IPS-18c (cell line): ENCODE measurements at regions not wholly inside any gene's neighbourhood (a gene's known extent, or its start where the extent isn't known, plus 50 kb on each side); places are given as distances from the start of the nearest gene placed in this dataset.
A peak's percentile ranks its signal among the peaks of the same experiment; 100 is the strongest.

Experiments used
- H3K4me3 ChIP-seq: 2 replicates; pipeline ENCODE4 v1.7.0; 2013; ENCODE audit warnings: low read depth, mild to moderate bottlenecking, low read length, moderate library complexity; ENCODE audit not compliant: insufficient read depth
- H3K9me3 ChIP-seq: one replicate; pipeline ENCODE4 v1.6.1; 2013; ENCODE audit warnings: mild to moderate bottlenecking, low read length, moderate library complexity; ENCODE audit not compliant: control insufficient read depth, insufficient read depth

DNA sequence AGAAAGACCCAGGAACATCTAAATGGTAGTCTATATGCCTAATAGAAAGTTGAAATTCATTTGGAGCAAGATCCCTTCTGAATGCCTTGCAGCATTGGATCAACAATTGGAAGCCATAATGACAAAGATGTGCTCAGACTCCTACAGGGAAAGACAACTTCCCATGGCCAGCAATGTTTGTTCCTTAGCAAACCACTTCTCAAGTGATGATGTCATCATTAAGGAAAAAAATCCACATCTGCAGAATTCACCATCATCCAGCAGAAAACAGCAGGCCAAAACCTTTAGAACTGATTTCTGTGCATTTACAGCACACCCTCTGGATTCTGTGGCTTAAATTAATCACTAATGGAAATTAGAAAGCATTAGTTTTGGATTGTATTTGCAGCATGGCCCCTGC lies 82.4 kb upstream of the ZIC3 start:
- H3K4me3 ChIP-seq = no peak overlapping the region

DNA sequence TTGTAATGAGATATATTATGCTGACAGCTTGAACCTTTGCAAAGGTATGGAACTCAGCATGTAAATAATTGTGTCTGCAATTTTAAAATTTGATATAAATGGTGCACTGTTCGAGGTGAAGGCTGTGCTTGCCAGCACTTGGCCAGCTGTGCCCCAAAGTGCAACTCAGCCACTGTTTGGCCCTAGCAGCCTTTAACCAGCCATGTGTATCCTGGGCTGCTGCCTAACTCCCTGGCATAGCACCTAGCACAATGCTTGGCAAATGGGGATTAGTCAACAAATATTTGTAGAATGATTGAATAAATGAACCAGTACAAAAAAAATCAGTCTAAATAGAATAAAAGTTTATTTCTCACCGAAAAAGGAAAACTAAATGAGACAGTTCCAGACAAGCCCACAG lies 83.8 kb upstream of the ZIC3 start:
- H3K4me3 ChIP-seq = no peak overlapping the region
- peaks cover 3% of the 10 kb centered on the region for H3K9me3 ChIP-seq

More for the DNA sequence above, 82.4 kb upstream of the ZIC3 start:
- peaks cover 3% of the 10 kb centered on the region for H3K9me3 ChIP-seq

GRCh38 chrX:137479386-137479785 lies 86.5 kb upstream of the ZIC3 start:
- Histone ChIP-seq H3K4me3 (no peak overlapping the region), H3K9me3 (peaks cover 3% of the 10 kb centered on the region)

DNA sequence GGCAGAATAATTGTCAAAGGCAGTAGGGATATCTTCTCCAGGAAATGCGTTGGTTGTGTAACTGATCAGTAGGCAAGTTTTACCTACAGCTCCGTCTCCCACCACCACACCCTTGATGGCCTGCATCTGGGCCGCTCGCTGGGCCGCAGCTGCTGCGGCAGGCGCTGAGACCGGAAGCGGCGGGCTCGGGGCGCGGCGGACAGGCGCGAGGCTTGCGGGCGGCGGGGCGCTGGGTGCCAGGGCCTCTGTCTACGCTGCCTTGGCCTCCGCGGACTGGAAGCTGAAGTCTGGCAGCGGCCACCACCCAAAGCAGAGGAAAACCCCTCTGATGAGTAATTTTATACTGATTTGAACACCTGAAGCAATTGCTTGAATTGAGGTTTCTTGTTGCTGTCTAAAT lies 124.2 kb upstream of the ZIC3 start:
- no peak overlapping the region for H3K4me3 ChIP-seq
- no peaks in the 10 kb centered on the region for H3K9me3 ChIP-seq

DNA sequence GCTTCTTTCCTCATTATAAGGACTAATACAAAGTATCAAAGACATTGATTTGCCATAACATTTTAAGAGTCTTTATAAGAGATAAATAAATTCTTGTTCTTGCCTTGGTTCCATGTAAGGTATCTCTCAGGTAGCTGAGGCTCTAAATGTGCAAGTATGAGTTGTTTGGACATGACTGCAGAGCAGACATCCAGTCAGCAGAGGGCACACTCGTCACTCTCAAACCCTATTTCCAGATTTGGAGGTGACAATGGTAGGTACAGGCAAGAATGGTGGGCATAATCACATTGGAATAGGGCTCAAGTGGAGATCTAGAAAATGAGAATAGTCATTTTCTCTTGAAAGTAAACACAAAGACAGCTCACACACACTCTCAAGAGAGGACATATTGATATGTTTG lies 133.3 kb upstream of the ZIC3 start:
- H3K9me3 ChIP-seq = peaks cover 11% of the 10 kb centered on the region
- no peak overlapping the region for H3K4me3 ChIP-seq

GRCh38 chrX:137431693-137432488 lies 134.0 kb upstream of the ZIC3 start:
- Histone ChIP-seq H3K4me3 (no peak overlapping the region), H3K9me3 (peaks cover 11% of the 10 kb centered on the region)

- Histone ChIP-seq H3K4me3 (no peak overlapping the region; the same call in 1 of the 2 replicates), H3K9me3 (peaks cover 11% of the 10 kb centered on the region)
These were observed 134.9 kb upstream of the ZIC3 start for GRCh38 chrX:137430984-137431475.

GRCh38 chrX:137430301-137430700 lies 135.6 kb upstream of the ZIC3 start:
- Histone ChIP-seq H3K4me3 (peak overlapping the region; percentile 52; the same call in 1 of the 2 replicates), H3K9me3 (peaks cover 9% of the 10 kb centered on the region)

DNA sequence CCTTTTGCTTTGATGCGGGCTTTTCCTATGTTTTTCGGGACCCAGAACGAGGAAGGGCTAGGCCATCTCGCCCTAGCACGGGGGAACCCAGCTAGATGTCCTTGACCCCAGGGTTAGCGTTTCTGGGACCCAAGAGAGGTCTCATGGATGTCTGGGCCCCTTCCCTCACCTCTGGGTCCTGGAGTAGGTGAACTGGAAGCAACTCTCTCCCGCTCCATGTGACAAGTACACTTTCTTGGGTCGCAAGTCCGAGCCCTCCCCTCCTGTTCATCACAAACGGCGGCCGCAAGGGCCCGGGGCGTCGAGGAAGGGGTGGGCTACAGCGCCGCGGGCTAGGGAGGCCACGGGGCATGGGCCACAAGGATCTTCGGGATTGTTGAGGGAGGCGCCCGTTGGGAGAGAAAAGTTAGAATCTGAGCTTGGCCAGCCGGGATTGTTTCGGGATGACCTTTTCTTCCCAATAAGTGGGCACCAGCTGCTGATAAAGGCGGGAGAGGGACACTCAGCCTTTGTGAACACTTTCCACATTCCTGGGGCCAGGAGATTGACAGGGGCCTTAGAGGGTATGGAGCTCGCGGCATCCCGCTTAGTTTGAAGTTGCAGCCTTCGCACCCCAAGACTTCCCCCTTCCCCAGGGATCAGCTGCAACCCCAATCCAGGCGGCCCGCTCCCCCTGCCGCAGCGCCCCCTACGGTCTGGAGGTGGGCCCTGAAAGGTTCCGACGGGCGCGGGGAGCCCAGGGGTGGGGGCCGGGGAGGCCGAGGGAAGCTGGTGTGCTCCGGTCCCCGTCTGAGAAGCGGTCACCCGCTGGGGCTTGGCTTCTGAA lies 136.9 kb upstream of the ZIC3 start:
- H3K4me3 ChIP-seq = peak overlapping the region; percentile 52
- peaks cover 9% of the 10 kb centered on the region for H3K9me3 ChIP-seq

DNA sequence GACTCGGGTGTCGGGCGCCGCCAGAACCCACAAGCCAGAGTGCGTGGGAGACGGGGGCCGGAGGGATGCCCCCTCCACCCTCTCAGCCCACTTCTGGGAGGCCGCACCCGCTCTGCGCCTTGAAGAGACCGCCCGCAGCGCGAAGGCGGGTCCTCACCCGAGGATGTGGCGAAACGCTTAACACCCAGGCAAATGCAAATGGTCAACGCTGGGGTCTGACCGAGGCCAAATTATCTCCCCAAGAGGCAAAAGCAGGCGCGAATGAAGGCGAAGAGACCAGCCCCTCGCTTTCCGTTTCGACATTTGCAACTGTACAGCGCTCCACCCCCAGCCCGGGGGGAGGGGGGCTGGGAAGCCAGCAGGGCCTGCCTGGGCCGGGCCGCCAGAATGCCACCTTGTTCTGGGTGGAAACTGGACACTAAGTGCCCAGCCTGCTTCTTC lies 137.7 kb upstream of the ZIC3 start:
- H3K4me3 ChIP-seq = peak overlapping the region; percentile 52
- H3K9me3 ChIP-seq = peaks cover 6% of the 10 kb centered on the region

DNA sequence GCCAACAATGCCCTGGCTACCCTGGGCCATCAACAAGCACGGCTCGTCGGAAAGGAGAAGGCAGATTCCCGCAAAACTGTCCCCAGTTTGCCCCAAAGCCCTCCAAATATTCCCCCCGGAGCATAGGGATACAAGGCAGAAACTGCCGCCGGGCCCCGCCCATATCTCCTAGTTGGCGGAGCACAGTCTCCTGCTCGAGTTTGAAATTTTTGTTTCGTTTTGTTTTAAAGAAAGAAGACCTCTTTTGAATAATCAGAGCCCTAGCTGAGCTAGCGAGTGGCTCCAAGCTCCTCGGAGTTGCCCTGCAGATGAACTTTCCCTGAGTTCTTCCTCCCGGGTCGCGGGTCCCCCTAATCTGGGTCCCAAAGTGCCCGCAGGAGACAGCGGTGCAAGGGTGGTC lies 138.1 kb upstream of the ZIC3 start:
- peak overlapping the region; percentile 52 for H3K4me3 ChIP-seq

DNA sequence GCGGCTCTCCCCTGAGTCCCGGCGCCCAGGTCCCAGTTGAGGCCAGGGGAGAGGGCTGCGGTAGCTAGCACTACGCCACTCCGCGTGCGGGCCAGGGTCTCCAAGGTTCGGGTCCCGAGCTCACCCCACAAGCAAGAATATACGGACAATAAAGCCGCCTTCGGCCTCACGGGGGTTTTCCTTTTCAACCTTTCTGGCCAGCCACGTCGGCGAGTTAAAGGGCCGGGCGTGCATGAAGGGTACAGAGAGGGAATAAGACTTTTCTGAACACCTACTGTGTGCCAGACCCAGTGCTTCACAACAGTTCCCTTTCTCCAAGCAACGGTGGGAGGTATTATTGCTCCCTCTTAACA lies 138.5 kb upstream of the ZIC3 start:
- peak overlapping the region; percentile 52 for H3K4me3 ChIP-seq

More for the DNA sequence above, 138.1 kb upstream of the ZIC3 start:
- peaks cover 5% of the 10 kb centered on the region for H3K9me3 ChIP-seq

GRCh38 chrX:137426695-137427425 lies 139.1 kb upstream of the ZIC3 start:
- Histone ChIP-seq H3K4me3 (peak overlapping the region; percentile 52; the same call in 1 of the 2 replicates), H3K9me3 (peaks cover 5% of the 10 kb centered on the region)

More for the DNA sequence above, 138.5 kb upstream of the ZIC3 start:
- H3K9me3 ChIP-seq = peaks cover 5% of the 10 kb centered on the region

GRCh38 chrX:137425986-137426385 lies 139.9 kb upstream of the ZIC3 start:
- peaks cover 5% of the 10 kb centered on the region for H3K9me3 ChIP-seq

DNA sequence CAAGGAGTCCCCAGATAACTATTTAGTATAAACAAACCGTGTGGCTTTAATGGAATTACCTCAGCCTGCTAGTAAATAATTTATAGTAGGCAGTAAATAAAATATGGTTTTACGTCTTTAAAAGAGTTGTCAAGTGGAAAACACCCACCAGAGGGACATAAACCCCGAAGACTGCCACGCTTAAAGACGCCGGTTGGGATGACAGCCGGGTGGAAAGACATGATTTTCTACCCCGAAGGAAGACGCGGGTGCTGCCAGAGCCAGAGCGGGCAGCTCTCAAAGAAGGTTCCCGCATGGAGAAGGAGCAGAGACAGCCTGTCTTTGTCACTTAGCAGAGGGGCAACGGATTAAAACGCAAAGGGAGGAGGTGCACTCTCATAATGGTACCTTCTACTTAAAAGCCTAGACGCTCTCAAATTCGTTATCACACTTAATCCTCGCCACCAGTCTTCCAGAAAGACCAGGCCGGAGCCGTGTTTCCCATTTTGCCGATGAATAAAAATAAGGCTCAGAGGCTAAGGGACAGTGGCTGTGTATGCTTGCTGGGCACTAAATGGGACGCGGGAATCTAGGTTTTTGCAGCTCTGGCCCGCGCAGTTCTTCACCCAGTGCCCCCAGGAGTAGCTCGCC lies 140.5 kb upstream of the ZIC3 start:
- H3K9me3 ChIP-seq = peaks cover 5% of the 10 kb centered on the region
- H3K4me3 ChIP-seq = peak overlapping the region; percentile 40

More at GRCh38 chrX:137425986-137426385, 139.9 kb upstream of the ZIC3 start:
- H3K4me3 ChIP-seq = no peak overlapping the region

GRCh38 chrX:137424679-137425078 lies 141.2 kb upstream of the ZIC3 start:
- Histone ChIP-seq H3K9me3 (peaks cover 5% of the 10 kb centered on the region), H3K4me3 (peak overlapping the region; percentile 11; the same call in 1 of the 2 replicates)

- H3K9me3 ChIP-seq = peaks cover 2% of the 10 kb centered on the region
- no peak overlapping the region for H3K4me3 ChIP-seq
These were observed 142.7 kb upstream of the ZIC3 start for GRCh38 chrX:137423241-137423640.
